HepG2 (cell line): ENCODE measurements at regions not wholly inside any gene's neighbourhood (a gene's known extent, or its start where the extent isn't known, plus 50 kb on each side); places are given as distances from the start of the nearest gene placed in this dataset.

Experiments
- ATAC-seq: fragments of 200-7000 bp; cut with Tn5 transposase; 3 replicates; pipeline ENCODE4 v1.9.1; 2020; ENCODE audit warnings: mild to moderate bottlenecking, moderate library complexity
- BruUV-seq: library from RNA; stranded (reverse); fragments of 400-500 nt; replicated peaks from 2 replicates; lab custom pipeline; 2021; lab: Mats Ljungman, UMichigan
- CTCF ChIA-PET: fragments of 300-600 bp; formaldehyde crosslinking; extraction: SDS; loops from one replicate; lab custom pipeline; 2021; ENCODE audit warnings: low total read pairs, inconsistent platforms, low intra/inter-chr PET ratio; lab: Yijun Ruan, JAX
- POLR2A ChIA-PET: fragments of 350-600 bp; sonication (Branson Sonifier 250); formaldehyde crosslinking; loops from one replicate; lab custom pipeline; 2020; ENCODE audit warnings: antibody characterized with exemption, inconsistent platforms; lab: Yijun Ruan, JAX
- DNase-seq: peaks from one replicate; pipeline ENCODE4 v3.0.0-alpha.2; 2015; ENCODE audit warnings: low spot score
- FAIRE-seq: peaks from 3 replicates; lab custom pipeline; 2011; peaks lifted over from hg19 to GRCh38; lab: Jason Lieb, UNC
- H2AFZ ChIP-seq: one replicate; pipeline ENCODE4 v1.6.1; 2011; ENCODE audit warnings: low read length, inconsistent platforms
- H3K27ac ChIP-seq: fragments of 300-600 bp; 3 replicates; pipeline ENCODE4 v1.8.0; 2011; ENCODE audit warnings: mixed run types, mild to moderate bottlenecking, mixed read lengths, low read length, inconsistent platforms; ENCODE audit not compliant: insufficient read depth; ENCODE audit errors: extremely low read length
- H3K27me3 ChIP-seq, 2 experiments: fragments of 200-600 bp in 1 of 2; 2 replicates in 1 of 2; 3 replicates in 1 of 2; pipeline versions ENCODE4 v1.6.0 to v1.8.0; 2011; ENCODE audit warnings: low read length in 2 of 2, mild to moderate bottlenecking in 2 of 2, moderate library complexity in 2 of 2, inconsistent platforms in 1 of 2; ENCODE audit not compliant: insufficient read depth in 2 of 2, control insufficient read depth in 1 of 2
- H3K36me3 ChIP-seq, 2 experiments: fragments of 200-600 bp in 1 of 2; replicated peaks in 1 of 2; 2 replicates in 1 of 2; 3 replicates in 1 of 2; pipeline versions ENCODE4 v1.5.1 to v1.8.0; 2011; ENCODE audit warnings: low read length in 2 of 2, inconsistent platforms in 1 of 2; ENCODE audit not compliant: insufficient read depth in 2 of 2, control insufficient read depth in 1 of 2
- H3K4me1 ChIP-seq: 2 replicates; pipeline ENCODE4 v1.5.1; 2012; ENCODE audit warnings: low read length, inconsistent platforms; ENCODE audit not compliant: insufficient read depth
- H3K4me2 ChIP-seq: 2 replicates; pipeline ENCODE4 v1.6.0; 2011; ENCODE audit warnings: low read depth, low read length, inconsistent platforms
- H3K4me3 ChIP-seq, 3 experiments: fragments of 200-600 bp in 1 of 3; sonication (generic), shearing (Covaris generic) in 1 of 3; replicated peaks in 1 of 3; 2 replicates each; pipeline ENCODE4 v1.5.1; 2011 to 2016; ENCODE audit warnings: low read length in 3 of 3, inconsistent platforms in 2 of 3, low read depth in 2 of 3, mild to moderate bottlenecking in 2 of 3, control low read depth in 1 of 3, mixed read lengths in 1 of 3; ENCODE audit not compliant: insufficient read depth in 1 of 3
- H3K79me2 ChIP-seq: one replicate; pipeline ENCODE4 v1.6.1; 2011; ENCODE audit warnings: low read length, inconsistent platforms; ENCODE audit not compliant: insufficient read depth
- H3K9ac ChIP-seq: 2 replicates; pipeline ENCODE4 v1.6.0; 2011; ENCODE audit warnings: mild to moderate bottlenecking, low read depth, low read length, inconsistent platforms; ENCODE audit not compliant: insufficient read depth
- H3K9me3 ChIP-seq: 2 replicates; pipeline ENCODE4 v1.5.1; 2012; ENCODE audit warnings: mild to moderate bottlenecking, low read length
- H4K20me1 ChIP-seq: 2 replicates; pipeline ENCODE4 v1.6.0; 2011; ENCODE audit warnings: inconsistent platforms, mild to moderate bottlenecking, low read length, moderate library complexity; ENCODE audit not compliant: insufficient read depth
- BRD4 ChIP-seq: sonication (generic); formaldehyde crosslinking; IDR thresholded peaks from 2 replicates; pipeline ENCODE4 v1.4.0; 2020; ENCODE audit warnings: missing genetic modification reagents
- GPN1 ChIP-seq: sonication (generic); formaldehyde crosslinking; IDR thresholded peaks from 2 replicates; pipeline ENCODE4 v1.5.1; 2020; ENCODE audit warnings: missing genetic modification reagents, borderline replicate concordance
- PLSCR1 ChIP-seq: sonication (generic); formaldehyde crosslinking; IDR thresholded peaks from 2 replicates; pipeline ENCODE4 v1.5.0; 2020; ENCODE audit warnings: missing genetic modification reagents, mild to moderate bottlenecking, borderline replicate concordance
- YEATS4 ChIP-seq: sonication (generic); formaldehyde crosslinking; IDR thresholded peaks from 2 replicates; pipeline ENCODE4 v1.4.0; 2020; ENCODE audit warnings: missing genetic modification reagents, borderline replicate concordance
- ZNF253 ChIP-seq: sonication (generic); formaldehyde crosslinking; IDR thresholded peaks from 2 replicates; pipeline ENCODE4 v1.8.0; 2022; ENCODE audit warnings: mild to moderate bottlenecking, missing genetic modification reagents, borderline replicate concordance
- ZNF468 ChIP-seq: sonication (generic); formaldehyde crosslinking; IDR thresholded peaks from 2 replicates; pipeline ENCODE4 v1.8.0; 2022; ENCODE audit warnings: mild to moderate bottlenecking, moderate library complexity, missing genetic modification reagents
- WGBS: methylation state at CpG from one replicate; pipeline ENCODE4 v1.1.6; 2017; ENCODE audit warnings: low lambda C conversion rate; 5-methylcytosine and 5-hydroxymethylcytosine counted together
- in situ Hi-C: cut with HindIII; loops from 2 replicates; pipeline ENCODE4 v1.10.0; 2017; ENCODE audit warnings: low pct_unique_long_range_greater_than_20kb; ENCODE audit not compliant: extremely low pct_ligation_motif_present
- intact Hi-C: fragments of 100-400 bp; cut with micrococcal nuclease; formaldehyde crosslinking; loops from one replicate; pipeline ENCODE4 v1.10.0; 2022; ENCODE audit not compliant: unreplicated experiment
- TF ChIP-seq, protein P1 (sequence below): sonication (generic); formaldehyde crosslinking; IDR thresholded peaks from 2 replicates; pipeline ENCODE4 v1.4.0; 2020; ENCODE audit warnings: missing genetic modification reagents
- TF ChIP-seq, protein P2 (sequence below), 2 experiments: sonication (generic) in 1 of 2; formaldehyde crosslinking in 1 of 2; IDR thresholded peaks; 2 replicates each; pipeline versions ENCODE4 v1.4.0 to v1.6.1; 2016 to 2020; ENCODE audit warnings: borderline replicate concordance in 1 of 2, low read depth in 1 of 2, mild to moderate bottlenecking in 1 of 2, missing genetic modification reagents in 1 of 2
- TF ChIP-seq, protein P3 (sequence below): IDR thresholded peaks from 2 replicates; pipeline ENCODE4 v1.6.1; 2016
- TF ChIP-seq, protein P4 (sequence below): sonication (generic); formaldehyde crosslinking; IDR thresholded peaks from 2 replicates; pipeline ENCODE4 v1.5.0; 2020; ENCODE audit warnings: missing genetic modification reagents

DNA sequence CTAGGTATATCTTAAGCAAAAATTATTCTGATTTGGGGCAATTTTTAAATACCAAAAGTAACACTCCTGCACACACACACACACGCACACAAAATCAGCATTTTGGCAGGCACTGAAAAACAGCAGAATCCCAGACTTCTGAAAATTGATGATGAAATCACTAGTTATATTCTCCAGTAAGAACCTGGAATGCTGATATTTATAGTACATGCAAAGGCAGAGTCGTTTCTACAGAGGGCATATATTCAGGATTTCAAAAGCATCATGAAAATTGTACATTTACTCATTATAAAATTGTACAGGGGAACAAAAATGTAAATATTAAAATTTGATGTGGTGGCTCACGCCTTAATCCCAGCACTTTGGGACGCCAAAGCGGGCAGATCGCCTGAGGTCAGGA is 352.5 kb upstream of the PITX2 start (continued):
- TF ChIP-seq, protein P1, sequence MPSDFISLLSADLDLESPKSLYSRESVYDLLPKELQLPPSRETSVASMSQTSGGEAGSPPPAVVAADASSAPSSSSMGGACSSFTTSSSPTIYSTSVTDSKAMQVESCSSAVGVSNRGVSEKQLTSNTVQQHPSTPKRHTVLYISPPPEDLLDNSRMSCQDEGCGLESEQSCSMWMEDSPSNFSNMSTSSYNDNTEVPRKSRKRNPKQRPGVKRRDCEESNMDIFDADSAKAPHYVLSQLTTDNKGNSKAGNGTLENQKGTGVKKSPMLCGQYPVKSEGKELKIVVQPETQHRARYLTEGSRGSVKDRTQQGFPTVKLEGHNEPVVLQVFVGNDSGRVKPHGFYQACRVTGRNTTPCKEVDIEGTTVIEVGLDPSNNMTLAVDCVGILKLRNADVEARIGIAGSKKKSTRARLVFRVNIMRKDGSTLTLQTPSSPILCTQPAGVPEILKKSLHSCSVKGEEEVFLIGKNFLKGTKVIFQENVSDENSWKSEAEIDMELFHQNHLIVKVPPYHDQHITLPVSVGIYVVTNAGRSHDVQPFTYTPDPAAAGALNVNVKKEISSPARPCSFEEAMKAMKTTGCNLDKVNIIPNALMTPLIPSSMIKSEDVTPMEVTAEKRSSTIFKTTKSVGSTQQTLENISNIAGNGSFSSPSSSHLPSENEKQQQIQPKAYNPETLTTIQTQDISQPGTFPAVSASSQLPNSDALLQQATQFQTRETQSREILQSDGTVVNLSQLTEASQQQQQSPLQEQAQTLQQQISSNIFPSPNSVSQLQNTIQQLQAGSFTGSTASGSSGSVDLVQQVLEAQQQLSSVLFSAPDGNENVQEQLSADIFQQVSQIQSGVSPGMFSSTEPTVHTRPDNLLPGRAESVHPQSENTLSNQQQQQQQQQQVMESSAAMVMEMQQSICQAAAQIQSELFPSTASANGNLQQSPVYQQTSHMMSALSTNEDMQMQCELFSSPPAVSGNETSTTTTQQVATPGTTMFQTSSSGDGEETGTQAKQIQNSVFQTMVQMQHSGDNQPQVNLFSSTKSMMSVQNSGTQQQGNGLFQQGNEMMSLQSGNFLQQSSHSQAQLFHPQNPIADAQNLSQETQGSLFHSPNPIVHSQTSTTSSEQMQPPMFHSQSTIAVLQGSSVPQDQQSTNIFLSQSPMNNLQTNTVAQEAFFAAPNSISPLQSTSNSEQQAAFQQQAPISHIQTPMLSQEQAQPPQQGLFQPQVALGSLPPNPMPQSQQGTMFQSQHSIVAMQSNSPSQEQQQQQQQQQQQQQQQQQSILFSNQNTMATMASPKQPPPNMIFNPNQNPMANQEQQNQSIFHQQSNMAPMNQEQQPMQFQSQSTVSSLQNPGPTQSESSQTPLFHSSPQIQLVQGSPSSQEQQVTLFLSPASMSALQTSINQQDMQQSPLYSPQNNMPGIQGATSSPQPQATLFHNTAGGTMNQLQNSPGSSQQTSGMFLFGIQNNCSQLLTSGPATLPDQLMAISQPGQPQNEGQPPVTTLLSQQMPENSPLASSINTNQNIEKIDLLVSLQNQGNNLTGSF (CRISPR knock-in tag): no peak
- no peak for TF ChIP-seq BRD4 (CRISPR knock-in tag)
- no peak for TF ChIP-seq YEATS4 (CRISPR knock-in tag)
- no peak for TF ChIP-seq PLSCR1 (CRISPR knock-in tag)
- TF ChIP-seq, all 625 proteins: peak for 0

DNA sequence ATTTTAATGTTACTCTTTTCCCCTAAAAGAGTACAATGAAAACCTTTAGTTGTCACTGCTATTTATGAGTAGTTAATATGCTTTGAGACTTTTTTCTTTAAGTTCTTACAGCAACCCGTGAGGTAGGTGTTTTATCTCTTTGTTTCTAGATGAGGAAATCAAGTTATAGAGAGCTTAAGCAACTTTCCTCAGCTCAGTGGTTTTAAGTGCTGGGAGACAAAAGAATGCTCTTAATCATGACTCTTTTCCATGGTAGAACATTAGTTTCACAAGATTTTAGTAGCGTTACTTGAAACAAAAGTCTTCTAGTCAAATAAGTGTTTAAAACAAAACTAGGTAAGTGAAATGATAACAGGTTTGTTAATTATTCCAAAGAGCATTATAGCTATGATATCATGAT is 354.7 kb upstream of the PITX2 start:
- POLR2A ChIA-PET: no interaction called here
- H3K36me3 ChIP-seq: no peaks in the 10 kb centered on the region
- no peak overlapping the region for H3K27ac ChIP-seq
- intact Hi-C loops: no loop called here
- ATAC-seq (no peak), DNase-seq (no peak), FAIRE-seq (no peak)
- in situ Hi-C loops: no loop called here
- H3K27me3 ChIP-seq: no peaks in the 10 kb centered on the region
- H4K20me1 ChIP-seq: no peaks in the 10 kb centered on the region
- no peak overlapping the region for H3K4me2 ChIP-seq
- CTCF ChIA-PET: no interaction called here
- WGBS: 0% methylated on average over 2 of the region's 2 CpGs
- H3K9me3 ChIP-seq: no peaks in the 10 kb centered on the region
- no peak overlapping the region for H3K4me3 ChIP-seq
- H3K4me1 ChIP-seq: no peaks in the 10 kb centered on the region
- no peak overlapping the region for H3K9ac ChIP-seq
- no peak overlapping the region for H2AFZ ChIP-seq
- no TSS peak for BruUV-seq
- H3K79me2 ChIP-seq: no peaks in the 10 kb centered on the region
- TF ChIP-seq GPN1 (CRISPR knock-in tag) (no peak), ZNF253 (CRISPR knock-in tag) (no peak), ZNF468 (CRISPR knock-in tag) (no peak)
- TF ChIP-seq, protein P2, sequence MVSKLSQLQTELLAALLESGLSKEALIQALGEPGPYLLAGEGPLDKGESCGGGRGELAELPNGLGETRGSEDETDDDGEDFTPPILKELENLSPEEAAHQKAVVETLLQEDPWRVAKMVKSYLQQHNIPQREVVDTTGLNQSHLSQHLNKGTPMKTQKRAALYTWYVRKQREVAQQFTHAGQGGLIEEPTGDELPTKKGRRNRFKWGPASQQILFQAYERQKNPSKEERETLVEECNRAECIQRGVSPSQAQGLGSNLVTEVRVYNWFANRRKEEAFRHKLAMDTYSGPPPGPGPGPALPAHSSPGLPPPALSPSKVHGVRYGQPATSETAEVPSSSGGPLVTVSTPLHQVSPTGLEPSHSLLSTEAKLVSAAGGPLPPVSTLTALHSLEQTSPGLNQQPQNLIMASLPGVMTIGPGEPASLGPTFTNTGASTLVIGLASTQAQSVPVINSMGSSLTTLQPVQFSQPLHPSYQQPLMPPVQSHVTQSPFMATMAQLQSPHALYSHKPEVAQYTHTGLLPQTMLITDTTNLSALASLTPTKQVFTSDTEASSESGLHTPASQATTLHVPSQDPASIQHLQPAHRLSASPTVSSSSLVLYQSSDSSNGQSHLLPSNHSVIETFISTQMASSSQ (IDR thresholded peaks at IDR 0.05; ENCODE audit: low read depth): no peak
- TF ChIP-seq, protein P2 (CRISPR knock-in tag; IDR thresholded peaks at IDR 0.05; ENCODE audit: borderline replicate concordance): no peak
- TF ChIP-seq, protein P3, sequence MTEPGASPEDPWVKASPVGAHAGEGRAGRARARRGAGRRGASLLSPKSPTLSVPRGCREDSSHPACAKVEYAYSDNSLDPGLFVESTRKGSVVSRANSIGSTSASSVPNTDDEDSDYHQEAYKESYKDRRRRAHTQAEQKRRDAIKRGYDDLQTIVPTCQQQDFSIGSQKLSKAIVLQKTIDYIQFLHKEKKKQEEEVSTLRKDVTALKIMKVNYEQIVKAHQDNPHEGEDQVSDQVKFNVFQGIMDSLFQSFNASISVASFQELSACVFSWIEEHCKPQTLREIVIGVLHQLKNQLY (CRISPR knock-in tag): no peak
- TF ChIP-seq, protein P4, sequence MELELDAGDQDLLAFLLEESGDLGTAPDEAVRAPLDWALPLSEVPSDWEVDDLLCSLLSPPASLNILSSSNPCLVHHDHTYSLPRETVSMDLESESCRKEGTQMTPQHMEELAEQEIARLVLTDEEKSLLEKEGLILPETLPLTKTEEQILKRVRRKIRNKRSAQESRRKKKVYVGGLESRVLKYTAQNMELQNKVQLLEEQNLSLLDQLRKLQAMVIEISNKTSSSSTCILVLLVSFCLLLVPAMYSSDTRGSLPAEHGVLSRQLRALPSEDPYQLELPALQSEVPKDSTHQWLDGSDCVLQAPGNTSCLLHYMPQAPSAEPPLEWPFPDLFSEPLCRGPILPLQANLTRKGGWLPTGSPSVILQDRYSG (CRISPR knock-in tag): no peak
